Hematopoietic multipotent progenitor cell treated with erythropoietin and hydrocortisone succinate and interleukin-3 and kit ligand, for 17 days (in vitro differentiated cells): ENCODE measurements at regions not wholly inside any gene's neighbourhood (a gene's known extent, or its start where the extent isn't known, plus 50 kb on each side); places are given as distances from the start of the nearest gene placed in this dataset.

Experiments used
- DNase-seq: peaks from one replicate; pipeline ENCODE4 v3.0.0-alpha.2; 2015; ENCODE audit warnings: low spot score

- DNase-seq = no peak
Measured at GRCh38 chr15:95647531-95648277, 682.8 kb upstream of the NR2F2 start.

GRCh38 chr15:95653361-95653805, 677.1 kb upstream of the NR2F2 start:
- no peak for DNase-seq

- DNase-seq = no peak
Measured at GRCh38 chr15:95655089-95655607, 675.4 kb upstream of the NR2F2 start.

GRCh38 chr15:95656595-95656994, 673.9 kb upstream of the NR2F2 start:
- DNase-seq = no peak

- no peak for DNase-seq
Measured at GRCh38 chr15:95658799-95659198, 671.7 kb upstream of the NR2F2 start.

GRCh38 chr15:95659656-95660055, 670.8 kb upstream of the NR2F2 start:
- no peak for DNase-seq

- DNase-seq = no peak
Measured at GRCh38 chr15:95662638-95663037, 667.9 kb upstream of the NR2F2 start.

- no peak for DNase-seq
Measured at GRCh38 chr15:95663156-95664100, 667.1 kb upstream of the NR2F2 start.

GRCh38 chr15:95664450-95664849, 666.0 kb upstream of the NR2F2 start:
- no peak for DNase-seq

GRCh38 chr15:95669146-95669922, 661.2 kb upstream of the NR2F2 start:
- no peak for DNase-seq

- no peak for DNase-seq
Measured at GRCh38 chr15:95674031-95674430, 656.5 kb upstream of the NR2F2 start.

- no peak for DNase-seq
Measured at GRCh38 chr15:95676500-95676899, 654.0 kb upstream of the NR2F2 start.

GRCh38 chr15:95679847-95680582, 650.5 kb upstream of the NR2F2 start:
- no peak for DNase-seq

- DNase-seq = no peak
Measured at GRCh38 chr15:95680728-95681127, 649.8 kb upstream of the NR2F2 start.

GRCh38 chr15:95681836-95682544, 648.5 kb upstream of the NR2F2 start:
- no peak for DNase-seq

- no peak for DNase-seq
Measured at GRCh38 chr15:95684126-95684525, 646.4 kb upstream of the NR2F2 start.

- no peak for DNase-seq
Measured at GRCh38 chr15:95684693-95685115, 645.8 kb upstream of the NR2F2 start.

- no peak for DNase-seq
Measured at GRCh38 chr15:95687061-95687460, 643.4 kb upstream of the NR2F2 start.

GRCh38 chr15:95687686-95688085, 642.8 kb upstream of the NR2F2 start:
- DNase-seq = no peak

- DNase-seq = no peak
Measured at GRCh38 chr15:95690631-95691340, 639.7 kb upstream of the NR2F2 start.
